Muscle of arm (tissue), 1 donor: ENCODE measurements at regions not wholly inside any gene's neighbourhood (a gene's known extent, or its start where the extent isn't known, plus 50 kb on each side); places are given as distances from the start of the nearest gene placed in this dataset.
A peak's percentile ranks its signal among the peaks of the same experiment; 100 is the strongest.
"Not testable (repeated sequence)": the region's sequence is repeated elsewhere in the genome, so short reads cannot be mapped to it uniquely, and the experiment has no call there.

Experiments used
- DNase-seq: peaks from one replicate; pipeline ENCODE4 v3.0.0-alpha.2; 2013

GRCh38 chr13:90800082-90800746 lies 547.3 kb upstream of the MIR17HG start:
- DNase-seq: peak; percentile 33

- DNase-seq: no peak
Measured at GRCh38 chr13:90801621-90802020, 545.9 kb upstream of the MIR17HG start.

- no peak for DNase-seq
Measured at GRCh38 chr13:90803210-90803609, 544.3 kb upstream of the MIR17HG start.

GRCh38 chr13:90806016-90806615 lies 541.4 kb upstream of the MIR17HG start:
- DNase-seq: peak; percentile 39

- peak; percentile 53 for DNase-seq
Measured at GRCh38 chr13:90806892-90807291, 540.6 kb upstream of the MIR17HG start.

- DNase-seq: no peak
Measured at GRCh38 chr13:90808838-90809237, 538.6 kb upstream of the MIR17HG start.

GRCh38 chr13:90824032-90824431 lies 523.5 kb upstream of the MIR17HG start:
- DNase-seq: no peak

- no peak for DNase-seq
Measured at GRCh38 chr13:90826688-90827087, 520.8 kb upstream of the MIR17HG start.

GRCh38 chr13:90830782-90831181 lies 516.7 kb upstream of the MIR17HG start:
- no peak for DNase-seq

GRCh38 chr13:90833951-90834350 lies 513.5 kb upstream of the MIR17HG start:
- no peak for DNase-seq

- no peak for DNase-seq
Measured at GRCh38 chr13:90834700-90835099, 512.8 kb upstream of the MIR17HG start.

GRCh38 chr13:90835826-90836225 lies 511.7 kb upstream of the MIR17HG start:
- DNase-seq: no peak

GRCh38 chr13:90838317-90838960 lies 509.0 kb upstream of the MIR17HG start:
- DNase-seq: no peak

GRCh38 chr13:90839061-90839460 lies 508.4 kb upstream of the MIR17HG start:
- no peak for DNase-seq

- DNase-seq: no peak
Measured at GRCh38 chr13:90846936-90847335, 500.6 kb upstream of the MIR17HG start.

GRCh38 chr13:90853666-90854065 lies 493.8 kb upstream of the MIR17HG start:
- not testable (repeated sequence) for DNase-seq

- DNase-seq: no peak
Measured at GRCh38 chr13:90857921-90858320, 489.6 kb upstream of the MIR17HG start.

GRCh38 chr13:90866006-90866405 lies 481.5 kb upstream of the MIR17HG start:
- peak; percentile 66 for DNase-seq

- DNase-seq: peak; percentile 41
Measured at GRCh38 chr13:90867336-90867683, 480.2 kb upstream of the MIR17HG start.

- DNase-seq: peak; percentile 44
Measured at GRCh38 chr13:90868321-90868920, 479.1 kb upstream of the MIR17HG start.

GRCh38 chr13:90869580-90869979 lies 477.9 kb upstream of the MIR17HG start:
- DNase-seq: no peak

GRCh38 chr13:90872491-90873025 lies 474.9 kb upstream of the MIR17HG start:
- no peak for DNase-seq

- DNase-seq: no peak
Measured at GRCh38 chr13:90880790-90881189, 466.7 kb upstream of the MIR17HG start.
